ENCODE measurements at regions not wholly inside any gene's neighbourhood (a gene's known extent, or its start where the extent isn't known, plus 50 kb on each side); places are given as distances from the start of the nearest gene placed in this dataset.
"Not testable (repeated sequence)": the region's sequence is repeated elsewhere in the genome, so short reads cannot be mapped to it uniquely, and the experiment has no call there.

DNA sequence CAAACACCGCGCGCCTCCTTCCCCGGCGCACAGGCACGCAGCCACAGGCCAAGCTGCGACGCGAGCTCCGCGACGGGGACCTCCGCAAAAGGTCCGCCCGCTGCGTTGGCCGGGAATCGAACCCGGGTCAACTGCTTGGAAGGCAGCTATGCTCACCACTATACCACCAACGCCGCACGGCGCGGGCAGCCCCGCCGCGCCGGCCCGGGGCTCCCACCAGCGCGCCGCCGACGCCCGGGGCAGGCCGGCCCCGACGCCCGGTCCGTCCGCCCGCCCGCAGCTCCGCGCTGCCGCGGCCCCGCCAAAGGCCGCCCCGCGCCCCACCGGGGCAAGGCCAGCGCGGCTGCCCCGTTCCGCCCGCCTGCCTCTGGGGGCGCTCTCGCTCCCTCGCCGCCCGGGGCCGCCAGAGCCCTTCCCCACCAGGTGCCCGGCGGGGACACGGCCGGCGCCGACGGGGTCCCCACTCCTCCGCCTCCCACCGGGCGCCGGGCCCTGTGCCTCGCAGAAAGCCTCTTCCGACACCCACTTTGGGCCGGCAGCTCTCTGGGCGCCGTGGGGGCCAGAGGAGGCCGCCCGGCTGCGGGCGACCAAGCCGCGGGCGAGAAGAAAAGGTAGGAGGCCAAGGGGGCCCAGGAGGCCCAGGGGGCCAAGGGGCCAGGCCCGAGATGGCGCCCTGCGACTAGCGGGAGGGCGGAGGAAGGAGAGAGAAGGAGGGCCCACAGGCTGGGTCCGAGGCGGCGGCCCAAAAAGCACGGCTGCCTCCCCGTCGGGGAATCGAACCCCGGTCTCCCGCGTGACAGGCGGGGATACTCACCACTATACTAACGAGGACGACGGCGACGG is 50.2 kb upstream of the FCGR2A start:
- not testable (repeated sequence) for H3K27me3 Mint-ChIP-seq, H3K9me3 Mint-ChIP-seq, H3K36me3 Mint-ChIP-seq, H3K27ac Mint-ChIP-seq, H3K4me3 Mint-ChIP-seq, H3K4me1 Mint-ChIP-seq

- H3K4me1 Mint-ChIP-seq, H3K36me3 Mint-ChIP-seq, H3K27me3 Mint-ChIP-seq, H3K27ac Mint-ChIP-seq, H3K9me3 Mint-ChIP-seq, H3K4me3 Mint-ChIP-seq: not testable (repeated sequence)
Observed at GRCh38 chr1:161453950-161454864, 51.0 kb upstream of the FCGR2A start.

DNA sequence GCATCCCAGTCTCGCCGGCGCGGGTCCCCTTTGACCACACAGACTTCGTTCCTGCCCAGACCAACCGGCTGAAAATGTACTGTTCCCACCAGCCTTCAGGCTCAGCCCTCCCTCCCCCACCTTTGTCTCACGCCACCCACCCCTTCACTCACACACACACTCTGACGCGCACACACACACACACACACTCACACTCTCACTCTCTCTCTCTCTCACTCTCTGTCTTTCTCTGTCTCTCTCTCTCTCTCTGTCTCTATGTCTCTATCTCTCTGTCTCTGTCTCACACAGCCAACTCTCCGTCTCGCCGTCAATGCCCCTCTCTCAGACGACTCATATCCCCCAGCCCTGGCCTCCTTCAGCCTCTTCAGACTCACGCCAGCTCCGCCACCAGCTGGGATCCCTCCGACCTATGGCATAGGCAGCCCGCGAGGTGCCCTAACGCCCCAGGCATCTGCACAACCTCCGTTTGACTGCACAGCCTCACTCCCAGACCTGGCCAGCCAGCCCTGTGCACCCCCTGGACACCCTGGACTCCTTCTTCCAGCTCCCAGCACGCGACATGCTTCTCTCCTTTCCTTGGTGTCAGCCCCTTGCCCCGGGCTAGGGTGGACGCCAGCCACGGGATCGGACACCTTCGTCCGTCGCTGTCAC is 53.4 kb upstream of the FCGR2A start:
- H3K9me3 Mint-ChIP-seq, H3K4me1 Mint-ChIP-seq, H3K27ac Mint-ChIP-seq, H3K36me3 Mint-ChIP-seq, H3K4me3 Mint-ChIP-seq, H3K27me3 Mint-ChIP-seq: not testable (repeated sequence)

DNA sequence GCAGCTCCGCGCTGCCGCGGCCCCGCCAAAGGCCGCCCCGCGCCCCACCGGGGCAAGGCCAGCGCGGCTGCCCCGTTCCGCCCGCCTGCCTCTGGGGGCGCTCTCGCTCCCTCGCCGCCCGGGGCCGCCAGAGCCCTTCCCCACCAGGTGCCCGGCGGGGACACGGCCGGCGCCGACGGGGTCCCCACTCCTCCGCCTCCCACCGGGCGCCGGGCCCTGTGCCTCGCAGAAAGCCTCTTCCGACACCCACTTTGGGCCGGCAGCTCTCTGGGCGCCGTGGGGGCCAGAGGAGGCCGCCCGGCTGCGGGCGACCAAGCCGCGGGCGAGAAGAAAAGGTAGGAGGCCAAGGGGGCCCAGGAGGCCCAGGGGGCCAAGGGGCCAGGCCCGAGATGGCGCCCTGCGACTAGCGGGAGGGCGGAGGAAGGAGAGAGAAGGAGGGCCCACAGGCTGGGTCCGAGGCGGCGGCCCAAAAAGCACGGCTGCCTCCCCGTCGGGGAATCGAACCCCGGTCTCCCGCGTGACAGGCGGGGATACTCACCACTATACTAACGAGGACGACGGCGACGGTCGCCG is 57.4 kb upstream of the FCGR2A start:
- not testable (repeated sequence) for H3K4me3 Mint-ChIP-seq, H3K27me3 Mint-ChIP-seq, H3K36me3 Mint-ChIP-seq, H3K4me1 Mint-ChIP-seq, H3K27ac Mint-ChIP-seq, H3K9me3 Mint-ChIP-seq

GRCh38 chr1:161447040-161447759 is 58.1 kb upstream of the FCGR2A start:
- H3K9me3 Mint-ChIP-seq, H3K36me3 Mint-ChIP-seq, H3K4me1 Mint-ChIP-seq, H3K4me3 Mint-ChIP-seq, H3K27ac Mint-ChIP-seq, H3K27me3 Mint-ChIP-seq: not testable (repeated sequence)

- H3K36me3 Mint-ChIP-seq, H3K27me3 Mint-ChIP-seq, H3K4me3 Mint-ChIP-seq, H3K4me1 Mint-ChIP-seq, H3K9me3 Mint-ChIP-seq, H3K27ac Mint-ChIP-seq: not testable (repeated sequence)
Observed at GRCh38 chr1:161444725-161445124, 60.5 kb upstream of the FCGR2A start.

DNA sequence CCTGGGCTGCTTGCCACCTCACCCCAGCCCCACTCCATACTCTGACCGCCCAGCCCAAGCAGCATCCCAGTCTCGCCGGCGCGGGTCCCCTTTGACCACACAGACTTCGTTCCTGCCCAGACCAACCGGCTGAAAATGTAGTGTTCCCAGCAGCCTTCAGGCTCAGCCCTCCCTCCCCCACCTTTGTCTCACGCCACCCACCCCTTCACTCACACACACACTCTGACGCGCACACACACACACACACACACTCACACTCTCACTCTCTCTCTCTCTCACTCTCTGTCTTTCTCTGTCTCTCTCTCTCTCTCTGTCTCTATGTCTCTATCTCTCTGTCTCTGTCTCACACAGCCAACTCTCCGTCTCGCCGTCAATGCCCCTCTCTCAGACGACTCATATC is 61.0 kb upstream of the FCGR2A start:
- not testable (repeated sequence) for H3K9me3 Mint-ChIP-seq, H3K4me1 Mint-ChIP-seq, H3K36me3 Mint-ChIP-seq
- peak overlapping the region; percentile 5 for H3K4me3 Mint-ChIP-seq
- peak overlapping the region; percentile 52 for H3K27ac Mint-ChIP-seq
- H3K27me3 Mint-ChIP-seq: peaks cover 12% of the 10 kb centered on the region

DNA sequence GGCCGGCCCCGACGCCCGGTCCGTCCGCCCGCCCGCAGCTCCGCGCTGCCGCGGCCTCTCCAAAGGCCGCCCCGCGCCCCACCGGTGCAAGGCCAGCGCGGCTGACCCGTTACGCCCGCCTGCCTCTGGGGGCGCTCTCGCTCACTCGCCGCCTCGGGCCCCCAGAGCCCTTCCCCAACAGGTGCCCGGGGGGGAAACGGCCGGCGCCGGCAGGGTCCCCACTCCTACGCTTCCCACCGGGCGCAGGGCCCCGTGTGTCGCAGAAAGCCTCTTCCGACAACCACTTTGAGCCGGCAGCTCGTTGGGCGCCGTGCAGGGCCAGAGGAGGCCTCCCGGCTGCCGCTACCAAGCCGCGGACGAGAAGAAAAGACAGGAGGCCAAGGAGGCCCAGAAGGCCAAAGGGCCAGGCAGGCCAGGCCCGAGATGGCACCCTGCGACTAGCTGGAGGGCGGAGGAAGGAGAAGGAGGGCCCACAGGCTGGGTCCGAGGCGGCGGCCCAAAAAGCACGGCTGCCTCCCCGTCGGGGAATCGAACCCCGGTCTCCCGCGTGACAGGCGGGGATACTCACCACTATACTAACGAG is 64.9 kb upstream of the FCGR2A start:
- H3K27ac Mint-ChIP-seq: peak overlapping the region; percentile 95
- no peaks in the 10 kb centered on the region for H3K9me3 Mint-ChIP-seq
- peaks cover 28% of the 10 kb centered on the region for H3K27me3 Mint-ChIP-seq
- peaks cover 8% of the 10 kb centered on the region for H3K4me1 Mint-ChIP-seq
- peak overlapping the region; percentile 90 for H3K4me3 Mint-ChIP-seq
- peaks cover 1% of the 10 kb centered on the region for H3K36me3 Mint-ChIP-seq

DNA sequence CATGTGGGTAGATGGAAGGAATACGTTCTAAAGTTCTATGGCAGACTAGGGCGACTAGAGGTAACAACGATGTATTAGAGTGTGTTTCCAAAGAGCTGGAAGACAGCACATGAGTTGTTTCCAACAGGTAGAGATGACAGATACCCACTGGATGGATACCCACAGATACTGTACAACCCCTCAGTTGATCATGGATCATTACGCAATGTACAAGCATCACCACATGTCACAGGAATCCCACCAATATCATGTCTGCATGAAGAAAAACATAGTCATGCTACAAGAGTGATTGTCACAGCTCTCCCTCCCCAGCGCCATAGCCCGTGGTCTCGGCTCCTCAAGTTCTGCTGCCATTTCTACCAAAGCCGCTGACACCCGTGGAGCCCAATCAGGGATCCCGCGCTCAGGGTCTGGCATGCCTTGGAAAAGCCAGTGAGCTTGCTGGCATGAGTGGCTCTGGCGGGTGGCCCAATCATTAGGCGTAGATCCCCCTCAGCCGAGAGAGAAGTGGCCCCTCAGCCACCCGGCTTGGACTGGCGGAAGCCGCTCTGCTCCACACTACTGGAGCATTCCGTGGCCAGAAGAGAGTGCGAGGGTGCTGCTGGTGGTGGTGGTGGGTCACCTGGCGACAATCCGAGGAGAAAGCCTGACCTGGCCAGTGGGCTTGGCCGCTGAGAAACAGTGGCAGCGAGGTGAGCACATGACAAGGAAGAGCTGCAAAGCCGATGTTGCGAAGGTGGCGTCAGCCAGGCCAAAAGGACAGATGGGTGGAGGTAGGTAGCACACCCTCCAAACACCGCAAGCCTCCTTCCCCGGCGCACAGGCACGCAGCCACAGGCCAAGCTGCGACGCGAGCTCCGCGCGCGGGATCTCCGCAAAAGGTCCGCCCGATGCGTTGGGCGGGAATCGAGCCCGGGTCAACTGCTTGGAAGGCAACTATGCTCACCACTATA is 65.7 kb upstream of the FCGR2A start:
- H3K4me1 Mint-ChIP-seq: peaks cover 8% of the 10 kb centered on the region
- H3K36me3 Mint-ChIP-seq: peaks cover 1% of the 10 kb centered on the region
- H3K27ac Mint-ChIP-seq: no peak overlapping the region
- H3K9me3 Mint-ChIP-seq: no peaks in the 10 kb centered on the region
- H3K4me3 Mint-ChIP-seq: peak overlapping the region; percentile 60
- H3K27me3 Mint-ChIP-seq: peaks cover 30% of the 10 kb centered on the region

GRCh38 chr1:161433191-161433590 is 65.5 kb upstream of the CFAP126 start:
- not testable (repeated sequence) for H3K4me3 Mint-ChIP-seq, H3K27ac Mint-ChIP-seq, H3K9me3 Mint-ChIP-seq, H3K36me3 Mint-ChIP-seq, H3K4me1 Mint-ChIP-seq
- peaks cover 37% of the 10 kb centered on the region for H3K27me3 Mint-ChIP-seq

DNA sequence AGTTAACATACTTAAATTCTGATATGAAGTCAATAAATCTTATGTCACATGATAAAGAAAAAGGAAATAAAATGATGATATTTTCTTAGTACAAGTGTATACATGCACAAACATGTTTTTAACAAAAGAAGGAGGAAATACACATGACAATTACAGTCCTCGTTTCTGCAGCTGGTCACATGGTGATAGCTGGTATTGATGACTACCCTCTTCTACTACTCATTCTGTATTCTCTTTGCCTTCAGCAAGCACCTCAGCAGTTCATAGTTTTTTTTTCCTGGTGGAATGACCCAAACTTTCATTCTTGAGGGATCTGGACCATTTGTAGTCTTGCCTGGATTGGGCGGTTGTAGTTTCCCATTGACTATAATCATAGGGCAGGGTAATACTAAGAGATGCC is 64.4 kb upstream of the CFAP126 start:
- Mint-ChIP-seq H3K27me3 (peaks cover 40% of the 10 kb centered on the region), H3K4me1 (no peaks in the 10 kb centered on the region), H3K4me3 (no peak overlapping the region), H3K36me3 (peaks cover 3% of the 10 kb centered on the region), H3K9me3 (no peaks in the 10 kb centered on the region), H3K27ac (no peak overlapping the region)

GRCh38 chr1:161427733-161428516 is 60.2 kb upstream of the CFAP126 start:
- peaks cover 5% of the 10 kb centered on the region for H3K36me3 Mint-ChIP-seq
- peaks cover 40% of the 10 kb centered on the region for H3K27me3 Mint-ChIP-seq
- no peaks in the 10 kb centered on the region for H3K9me3 Mint-ChIP-seq
- H3K4me3 Mint-ChIP-seq: no peak overlapping the region
- H3K4me1 Mint-ChIP-seq: no peaks in the 10 kb centered on the region
- H3K27ac Mint-ChIP-seq: peak overlapping the region; percentile 87

- peaks cover 16% of the 10 kb centered on the region for H3K27me3 Mint-ChIP-seq
- not testable (repeated sequence) for H3K9me3 Mint-ChIP-seq, H3K27ac Mint-ChIP-seq, H3K4me1 Mint-ChIP-seq, H3K36me3 Mint-ChIP-seq, H3K4me3 Mint-ChIP-seq
Observed at GRCh38 chr1:161422914-161423313, 55.2 kb upstream of the CFAP126 start.
